GM12891 (cell line): ENCODE measurements at regions not wholly inside any gene's neighbourhood (a gene's known extent, or its start where the extent isn't known, plus 50 kb on each side); places are given as distances from the start of the nearest gene placed in this dataset.
A peak's percentile ranks its signal among the peaks of the same experiment; 100 is the strongest.

Experiments used
- DNase-seq: peaks from one replicate; pipeline ENCODE4 v3.0.0; 2011; ENCODE audit warnings: low spot score; ENCODE audit not compliant: insufficient read length
- FAIRE-seq: peaks from 2 replicates; lab custom pipeline; 2011; peaks lifted over from hg19 to GRCh38; lab: Jason Lieb, UNC
- PAX5 ChIP-seq: IDR thresholded peaks from 2 replicates; pipeline ENCODE4 v1.6.1; 2011; ENCODE audit warnings: low read length, moderate library complexity, mild to moderate bottlenecking; ENCODE audit not compliant: insufficient read depth, severe bottlenecking
- POLR2A ChIP-seq: IDR thresholded peaks from 2 replicates; pipeline ENCODE4 v1.6.1; 2011; ENCODE audit warnings: low read depth, low read length, control low read depth
- POLR2AphosphoS5 ChIP-seq: IDR thresholded peaks from 2 replicates; pipeline ENCODE4 v1.6.1; 2011; ENCODE audit warnings: low read depth, low read length, control low read depth
- POU2F2 ChIP-seq: IDR thresholded peaks from 2 replicates; pipeline ENCODE4 v1.6.1; 2011; ENCODE audit warnings: low read depth, mild to moderate bottlenecking, control low read depth, low read length, moderate library complexity
- SPI1 ChIP-seq: IDR thresholded peaks from 2 replicates; pipeline ENCODE4 v1.6.1; 2011; ENCODE audit warnings: low read depth, low read length, control low read depth
- TAF1 ChIP-seq: IDR thresholded peaks from 2 replicates; pipeline ENCODE4 v1.6.1; 2011; ENCODE audit warnings: low read depth, low read length, control low read depth

GRCh38 chr6:113574147-113574546 lies 283.0 kb upstream of the MARCKS start:
- TF ChIP-seq PAX5 (no peak), POLR2A (no peak), TAF1 (no peak), POU2F2 (no peak), SPI1 (no peak), POLR2AphosphoS5 (no peak)
- DNase-seq: no peak
- FAIRE-seq: no peak

GRCh38 chr6:113576310-113576709 lies 280.8 kb upstream of the MARCKS start:
- TF ChIP-seq POLR2AphosphoS5 (no peak), TAF1 (no peak), SPI1 (no peak), POLR2A (no peak)
- FAIRE-seq (no peak), DNase-seq (no peak)

GRCh38 chr6:113578691-113579090 lies 278.5 kb upstream of the MARCKS start:
- no peak for TF ChIP-seq PAX5

GRCh38 chr6:113584767-113585166 lies 272.4 kb upstream of the MARCKS start:
- FAIRE-seq: no peak
- no peak for DNase-seq
- TF ChIP-seq PAX5 (no peak), POLR2A (no peak), POU2F2 (no peak), TAF1 (no peak), POLR2AphosphoS5 (no peak), SPI1 (no peak)

More at GRCh38 chr6:113578691-113579090, 278.5 kb upstream of the MARCKS start:
- FAIRE-seq (peak; percentile 50), DNase-seq (no peak)

- no peak for FAIRE-seq
- no peak for DNase-seq
- TF ChIP-seq POLR2AphosphoS5: no peak
- no peak for TF ChIP-seq POU2F2
- no peak for TF ChIP-seq TAF1
- no peak for TF ChIP-seq SPI1
- TF ChIP-seq POLR2A: no peak
- TF ChIP-seq PAX5: no peak
Measured at GRCh38 chr6:113585246-113585645, 271.9 kb upstream of the MARCKS start.

- peak; percentile 38 for FAIRE-seq
- TF ChIP-seq POLR2A: no peak
- no peak for DNase-seq
Measured at GRCh38 chr6:113586413-113587077, 270.6 kb upstream of the MARCKS start.

- FAIRE-seq (no peak), DNase-seq (no peak)
- TF ChIP-seq POLR2AphosphoS5 (no peak), TAF1 (no peak), POU2F2 (no peak), POLR2A (no peak), SPI1 (no peak), PAX5 (no peak)
Measured at GRCh38 chr6:113587078-113587699, 270.0 kb upstream of the MARCKS start.

- TF ChIP-seq PAX5 (no peak), POLR2AphosphoS5 (no peak), SPI1 (no peak), POLR2A (no peak), POU2F2 (no peak), TAF1 (no peak)
- no peak for FAIRE-seq
- no peak for DNase-seq
Measured at GRCh38 chr6:113588646-113589045, 268.5 kb upstream of the MARCKS start.

GRCh38 chr6:113591896-113592827 lies 265.0 kb upstream of the MARCKS start:
- TF ChIP-seq POU2F2 (no peak), SPI1 (peak; percentile 81), TAF1 (no peak)
- no peak for FAIRE-seq
- DNase-seq: no peak

GRCh38 chr6:113594726-113595125 lies 262.4 kb upstream of the MARCKS start:
- FAIRE-seq: no peak
- DNase-seq: no peak
- TF ChIP-seq POU2F2 (no peak), POLR2A (no peak), PAX5 (no peak), POLR2AphosphoS5 (no peak), SPI1 (no peak), TAF1 (no peak)
